HG03469 (cell line): ENCODE measurements at regions not wholly inside any gene's neighbourhood (a gene's known extent, or its start where the extent isn't known, plus 50 kb on each side); places are given as distances from the start of the nearest gene placed in this dataset.

Source experiments
- ATAC-seq: cut with Tn5 transposase; IDR thresholded peaks from one replicate; pipeline ENCODE4 v1.9.1; 2021; ENCODE audit warnings: mild to moderate bottlenecking, moderate library complexity, moderate number of reproducible peaks; ENCODE audit not compliant: unreplicated experiment

GRCh38 chr12:40551466-40551865, 140.8 kb upstream of the CNTN1 start:
- ATAC-seq, result no peak

GRCh38 chr12:40552868-40553267, 139.4 kb upstream of the CNTN1 start:
- no peak for ATAC-seq

GRCh38 chr12:40557980-40558379, 134.3 kb upstream of the CNTN1 start:
- ATAC-seq, result no peak

GRCh38 chr12:40559865-40560264, 132.4 kb upstream of the CNTN1 start:
- no peak for ATAC-seq

- no peak for ATAC-seq
Measured at GRCh38 chr12:40560848-40561247, 131.4 kb upstream of the CNTN1 start.

- peak; percentile 57 for ATAC-seq
Measured at GRCh38 chr12:40561395-40561966, 130.8 kb upstream of the CNTN1 start.

- ATAC-seq, result no peak
Measured at GRCh38 chr12:40565029-40565633, 127.1 kb upstream of the CNTN1 start.

GRCh38 chr12:40566271-40566670, 126.0 kb upstream of the CNTN1 start:
- ATAC-seq, result no peak

- ATAC-seq, result no peak
Measured at GRCh38 chr12:40569626-40570179, 122.5 kb upstream of the CNTN1 start.

GRCh38 chr12:40573024-40573423, 119.2 kb upstream of the CNTN1 start:
- ATAC-seq, result no peak

GRCh38 chr12:40575987-40576386, 116.3 kb upstream of the CNTN1 start:
- no peak for ATAC-seq

- no peak for ATAC-seq
Measured at GRCh38 chr12:40577834-40578233, 114.4 kb upstream of the CNTN1 start.

GRCh38 chr12:40579687-40580086, 112.6 kb upstream of the CNTN1 start:
- no peak for ATAC-seq

- ATAC-seq, result no peak
Measured at GRCh38 chr12:40580346-40580745, 111.9 kb upstream of the CNTN1 start.

GRCh38 chr12:40581889-40582288, 110.3 kb upstream of the CNTN1 start:
- no peak for ATAC-seq

- no peak for ATAC-seq
Measured at GRCh38 chr12:40583743-40584142, 108.5 kb upstream of the CNTN1 start.

GRCh38 chr12:40584763-40585162, 107.5 kb upstream of the CNTN1 start:
- no peak for ATAC-seq

GRCh38 chr12:40586823-40587222, 105.4 kb upstream of the CNTN1 start:
- no peak for ATAC-seq

- ATAC-seq, result no peak
Measured at GRCh38 chr12:40587421-40587820, 104.8 kb upstream of the CNTN1 start.

- ATAC-seq, result no peak
Measured at GRCh38 chr12:40587970-40588369, 104.3 kb upstream of the CNTN1 start.

GRCh38 chr12:40597133-40597532, 95.1 kb upstream of the CNTN1 start:
- no peak for ATAC-seq

GRCh38 chr12:40598073-40598472, 94.2 kb upstream of the CNTN1 start:
- ATAC-seq, result no peak

- no peak for ATAC-seq
Measured at GRCh38 chr12:40602562-40602961, 89.7 kb upstream of the CNTN1 start.
